HG02973 (cell line): ENCODE measurements at regions not wholly inside any gene's neighbourhood (a gene's known extent, or its start where the extent isn't known, plus 50 kb on each side); places are given as distances from the start of the nearest gene placed in this dataset.
"Not testable (repeated sequence)": the region's sequence is repeated elsewhere in the genome, so short reads cannot be mapped to it uniquely, and the experiment has no call there.

Source experiments
- ATAC-seq: cut with Tn5 transposase; IDR thresholded peaks from one replicate; pipeline ENCODE4 v1.9.1; 2021; ENCODE audit warnings: moderate library complexity; ENCODE audit not compliant: unreplicated experiment

DNA sequence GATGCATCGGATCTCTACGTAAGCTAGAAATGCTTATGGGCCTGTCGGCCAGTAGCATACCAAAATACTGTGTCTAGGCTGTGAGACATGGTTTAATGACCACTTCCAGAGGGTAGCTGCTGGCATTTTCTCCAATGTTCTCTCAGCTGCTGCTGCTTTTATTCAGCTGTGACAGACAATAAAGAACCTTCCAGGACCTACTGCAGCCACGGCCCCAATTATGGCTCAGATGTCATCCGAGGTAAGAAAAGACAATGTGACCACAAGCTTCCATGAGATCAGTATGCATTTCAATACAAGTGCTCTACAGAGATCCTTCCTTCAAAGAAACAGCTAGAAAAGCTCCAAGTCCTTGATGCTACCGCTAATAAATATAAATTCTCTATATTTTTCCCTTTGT lies 256.2 kb downstream of the SDHAF3 start:
- ATAC-seq: no peak

DNA sequence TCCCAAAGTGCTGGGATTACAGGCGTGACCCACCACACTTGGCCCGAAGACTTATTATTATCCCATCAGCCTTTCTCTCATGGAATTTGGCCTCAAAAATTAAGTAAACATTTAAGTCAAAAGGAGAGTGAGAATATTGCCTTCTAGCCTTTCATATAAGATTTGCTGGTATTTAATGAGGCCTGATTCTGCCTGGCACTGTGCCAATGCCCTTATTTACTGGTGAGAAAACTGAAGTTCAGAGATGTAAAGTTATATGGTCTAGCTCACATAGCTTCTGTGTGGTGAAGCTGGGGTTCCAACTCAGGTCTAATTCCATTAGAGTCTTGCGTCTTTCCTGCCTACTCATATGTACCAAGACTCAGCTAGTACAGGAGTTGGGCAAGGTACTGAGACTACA lies 260.2 kb downstream of the SDHAF3 start:
- no peak for ATAC-seq

DNA sequence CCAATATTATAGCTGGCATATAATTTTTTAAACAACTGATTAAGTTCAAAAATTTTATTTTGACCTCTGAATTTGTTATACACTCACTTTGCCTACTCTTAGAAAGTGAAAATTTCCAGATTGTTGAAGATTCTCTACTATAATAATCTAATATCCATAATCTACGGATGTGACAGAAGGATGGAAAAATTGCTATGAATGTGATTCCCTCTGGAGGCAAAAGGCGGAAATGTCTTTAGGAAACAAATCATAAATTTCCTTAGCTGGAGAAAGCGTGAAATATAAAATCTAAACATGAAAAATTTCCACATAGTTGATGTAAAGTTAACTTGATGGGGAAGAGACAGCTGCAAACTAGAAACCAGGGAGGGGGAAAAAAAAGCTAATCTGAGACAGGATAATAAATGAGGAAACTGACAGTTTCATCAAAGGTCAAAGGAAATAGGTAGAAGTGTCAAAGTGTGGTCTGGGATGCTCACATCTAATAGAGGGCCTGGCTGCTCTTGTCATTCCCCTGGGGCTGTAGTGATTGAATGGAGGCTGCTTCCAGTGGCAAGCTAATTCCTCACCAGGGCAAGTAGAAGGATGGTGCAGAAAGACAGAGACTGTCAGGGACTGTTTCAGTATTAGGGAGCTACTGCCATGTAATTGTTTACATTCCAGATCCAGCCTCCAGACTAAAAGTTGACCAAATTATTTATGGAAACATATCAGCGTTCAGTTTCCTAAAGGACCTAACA lies 264.5 kb downstream of the SDHAF3 start:
- ATAC-seq: no peak

DNA sequence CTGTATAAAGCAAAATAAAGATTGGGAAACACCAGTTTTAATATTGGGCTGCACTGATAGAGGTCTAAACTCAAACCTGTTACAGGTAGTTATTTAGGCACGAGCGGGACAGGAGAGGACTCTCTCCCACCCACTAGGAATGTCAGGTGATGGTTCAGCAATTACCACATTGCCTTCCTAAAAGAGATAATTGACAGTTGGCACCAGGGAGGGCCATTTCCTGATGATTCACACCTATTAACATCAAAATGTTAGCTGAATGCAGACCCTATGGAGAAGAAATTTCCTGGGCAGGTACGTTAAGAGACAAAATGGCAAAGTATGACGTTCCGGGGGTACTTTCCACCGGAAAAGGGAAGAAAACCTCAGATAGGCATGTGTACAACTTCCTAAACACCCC lies 272.6 kb downstream of the SDHAF3 start:
- no peak for ATAC-seq

DNA sequence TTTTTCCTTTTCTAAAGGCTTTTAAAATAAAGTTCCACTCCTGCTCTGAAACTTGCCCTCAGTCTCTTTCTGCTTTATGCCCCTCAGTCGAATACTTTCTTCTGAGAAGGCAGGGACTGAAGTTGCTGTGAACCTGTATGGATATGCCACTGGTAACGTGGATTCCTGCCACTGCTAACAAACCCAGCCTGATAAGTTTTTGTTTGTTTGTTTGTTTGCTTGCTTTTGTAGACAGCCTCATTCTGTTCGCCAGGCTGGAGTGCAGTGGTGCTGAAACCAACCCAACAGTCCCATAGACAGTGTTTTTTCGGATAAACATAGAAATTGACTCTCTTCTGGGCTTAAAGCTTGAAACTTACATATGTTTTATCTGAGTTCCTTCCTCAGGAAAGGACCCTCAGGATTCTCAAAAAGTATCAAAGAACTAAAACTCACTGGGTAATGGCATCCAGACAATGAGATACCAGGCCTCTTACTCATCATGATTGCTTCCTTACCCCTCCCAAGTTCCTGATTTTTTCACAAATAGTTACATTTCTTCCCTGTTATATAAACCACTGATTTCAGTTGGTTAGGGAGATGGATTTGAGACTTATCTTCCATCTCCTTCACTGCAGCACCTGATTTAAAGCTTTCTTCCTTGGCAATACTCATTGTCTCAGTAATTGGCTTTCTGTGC lies 273.6 kb downstream of the SDHAF3 start:
- ATAC-seq: no peak

DNA sequence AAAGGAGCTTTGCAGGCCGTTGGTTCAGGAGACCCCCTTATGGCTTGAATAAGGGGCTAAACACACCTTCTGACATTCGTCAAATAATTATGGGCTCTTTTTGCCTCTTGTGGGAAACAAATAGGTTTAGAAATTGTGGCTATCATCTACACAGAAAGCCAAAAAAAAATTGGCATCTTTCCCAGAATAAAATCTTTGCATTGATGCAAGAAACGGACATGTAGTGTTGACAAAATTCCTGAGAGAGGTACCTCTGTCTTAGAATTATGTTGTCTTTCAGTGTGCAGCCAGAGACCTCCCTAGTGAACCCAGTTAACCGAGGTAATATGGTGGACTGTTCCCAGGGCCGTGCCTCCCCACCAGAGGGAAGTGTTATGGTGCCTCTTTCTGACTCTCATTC lies 283.9 kb downstream of the SDHAF3 start:
- no peak for ATAC-seq

DNA sequence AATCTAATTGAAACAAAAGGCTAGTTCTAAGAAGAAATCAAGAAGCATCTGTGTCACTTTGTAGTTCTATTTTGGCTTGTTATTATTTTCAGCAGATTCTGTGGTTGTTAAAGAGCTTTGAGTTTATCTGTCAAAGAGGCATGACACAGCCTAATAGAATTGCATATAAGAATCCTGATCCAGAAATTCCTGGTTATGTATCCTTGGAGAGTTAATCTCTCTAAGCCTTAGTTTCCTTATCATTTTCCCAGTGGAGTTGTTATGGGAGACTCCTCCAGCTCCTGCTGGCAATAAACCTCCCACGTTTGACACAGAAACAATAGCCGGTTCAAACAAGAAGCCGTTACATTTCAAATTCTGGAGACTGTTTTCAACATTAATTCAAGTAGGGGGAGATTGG lies 288.3 kb downstream of the SDHAF3 start:
- no peak for ATAC-seq

DNA sequence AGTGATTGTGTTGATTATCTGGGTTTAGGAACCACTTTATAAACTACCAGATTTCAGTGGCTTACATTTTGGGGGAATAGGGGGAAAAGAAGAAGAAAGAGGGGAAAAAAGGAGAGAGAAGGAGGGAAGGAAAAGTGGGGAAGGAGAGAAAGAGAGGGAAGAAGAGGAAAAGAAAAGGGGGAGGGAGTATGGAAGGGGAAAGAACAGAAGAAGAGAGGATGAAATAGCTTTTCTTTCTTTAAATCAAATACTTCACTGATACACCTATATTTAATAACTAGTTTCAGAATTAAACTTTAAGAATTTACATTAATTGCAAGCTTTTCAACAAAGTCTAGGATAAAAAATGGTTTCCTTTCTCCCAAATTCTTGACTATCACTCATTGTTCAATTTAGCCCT lies 289.6 kb downstream of the SDHAF3 start:
- no peak for ATAC-seq

DNA sequence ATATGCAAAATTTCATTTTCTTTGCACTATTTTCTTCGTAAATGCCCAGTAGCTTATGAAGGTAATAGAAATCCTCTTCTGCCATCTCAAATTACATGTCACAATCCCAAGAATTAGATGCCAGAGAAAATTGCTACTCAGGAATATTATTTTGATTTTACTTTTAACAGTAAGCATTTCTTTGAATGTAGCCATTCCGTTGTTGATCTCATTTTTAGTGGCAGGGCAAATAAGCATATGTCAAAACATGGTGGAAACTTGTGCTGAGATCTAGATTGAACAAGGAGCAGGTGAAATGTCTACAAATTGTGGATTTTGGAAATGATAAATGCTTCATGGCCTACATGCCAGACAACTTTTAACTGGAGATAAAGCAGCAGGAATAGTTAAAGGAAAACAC lies 291.8 kb downstream of the SDHAF3 start:
- ATAC-seq: no peak

DNA sequence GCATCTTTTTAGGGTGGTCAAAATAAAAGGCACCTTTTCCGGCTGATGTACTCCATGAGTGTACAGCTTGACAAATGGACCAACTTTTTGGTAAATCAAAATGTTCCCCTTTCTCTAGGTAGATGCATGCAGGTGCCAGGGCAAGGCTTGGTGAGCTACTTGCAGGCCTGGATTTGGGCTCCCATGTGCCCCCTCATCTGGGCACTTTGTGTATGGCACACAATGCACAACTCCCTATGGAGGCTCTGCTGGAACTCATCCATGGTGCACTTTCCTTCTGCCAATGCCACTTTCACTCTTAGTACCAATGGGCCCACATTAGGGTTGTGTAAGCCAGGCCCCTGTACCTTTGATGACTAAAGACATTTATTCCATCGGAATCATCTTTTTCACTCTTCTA lies 300.8 kb downstream of the SDHAF3 start:
- ATAC-seq: no peak

DNA sequence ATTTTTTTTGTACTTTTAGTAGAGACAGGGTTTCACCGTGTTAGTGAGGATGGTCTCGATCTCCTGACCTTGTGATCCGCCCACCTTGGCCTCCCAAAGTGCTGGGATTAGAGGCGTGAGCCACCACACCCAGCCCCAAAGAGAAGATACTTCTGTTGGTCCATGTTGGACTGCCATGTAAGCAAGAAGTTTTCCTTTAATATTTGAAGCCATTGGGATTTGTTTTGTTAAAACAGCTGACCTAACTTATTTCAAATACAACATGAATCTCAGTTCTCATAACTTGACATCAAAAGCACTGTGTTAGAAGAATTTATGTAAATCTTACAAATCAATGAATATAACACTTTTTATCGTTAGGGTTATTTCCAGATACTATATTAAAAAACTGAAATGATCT lies 302.4 kb downstream of the SDHAF3 start:
- ATAC-seq: no peak

DNA sequence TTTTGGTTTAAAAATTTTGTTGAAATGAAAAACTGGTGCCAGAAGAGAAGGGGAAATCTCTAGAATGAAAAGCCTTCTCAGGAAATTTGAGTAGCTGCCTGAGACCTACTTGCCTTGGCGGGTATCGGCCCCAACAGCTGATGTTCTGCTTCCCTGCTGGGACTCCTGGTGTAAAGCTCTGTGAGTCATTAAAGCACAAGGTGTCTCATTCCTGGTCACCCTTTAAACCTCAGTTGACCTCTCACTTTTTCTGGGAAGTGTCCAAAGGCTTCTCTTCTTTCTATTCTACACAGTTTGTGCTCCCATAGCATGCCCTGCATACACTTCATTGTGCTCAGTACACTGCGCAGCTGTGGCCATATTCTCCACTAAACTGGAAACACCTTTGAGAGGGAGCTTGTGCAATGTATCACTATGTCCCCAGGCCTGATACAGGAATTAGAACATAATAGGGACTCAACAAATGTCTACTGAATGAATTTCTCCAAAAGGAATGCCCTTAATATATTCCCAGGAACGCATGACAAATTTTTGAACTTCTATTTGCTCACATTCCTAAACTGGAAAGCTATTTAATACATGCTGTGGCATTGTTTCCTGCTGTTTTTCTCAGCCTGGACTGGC lies 303.9 kb downstream of the SDHAF3 start:
- ATAC-seq: no peak

DNA sequence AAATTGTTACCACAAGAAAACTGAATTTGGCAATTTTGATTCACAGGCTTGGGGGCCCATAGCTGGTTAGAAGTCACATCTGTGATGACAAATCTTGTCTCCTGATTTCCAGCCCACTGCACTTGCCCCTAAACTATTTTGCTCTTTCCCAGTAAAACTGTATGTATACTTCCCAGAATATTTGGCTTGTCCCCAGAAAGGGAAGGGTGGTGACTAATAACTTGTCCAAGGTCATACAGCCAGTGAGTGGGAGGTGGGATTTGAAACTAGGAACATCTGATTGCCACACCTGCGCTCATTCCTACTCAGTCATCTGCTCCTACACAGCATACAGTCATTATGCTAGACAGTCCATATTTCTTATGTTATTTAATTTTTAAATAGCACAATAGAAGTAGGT lies 304.5 kb downstream of the SDHAF3 start:
- ATAC-seq: no peak

DNA sequence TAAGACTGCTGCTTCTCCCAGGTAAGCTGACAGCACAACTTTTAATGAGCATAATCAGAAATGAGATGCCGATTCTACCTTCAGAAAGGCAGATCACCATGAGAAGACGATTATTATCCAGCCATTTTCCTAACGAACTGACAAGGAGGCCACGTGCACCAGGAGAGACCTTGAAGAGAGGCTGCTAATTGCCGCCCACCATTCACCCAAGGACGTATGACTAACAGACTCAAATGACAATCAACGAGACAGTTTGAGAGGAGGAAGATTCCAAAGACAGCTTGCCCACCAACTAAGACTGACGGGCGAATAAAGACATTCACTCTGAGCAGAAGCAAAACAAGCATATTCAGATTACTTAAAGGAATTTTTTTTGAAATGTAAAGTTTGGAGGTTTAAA lies 301.9 kb upstream of the TAC1 start:
- no peak for ATAC-seq

DNA sequence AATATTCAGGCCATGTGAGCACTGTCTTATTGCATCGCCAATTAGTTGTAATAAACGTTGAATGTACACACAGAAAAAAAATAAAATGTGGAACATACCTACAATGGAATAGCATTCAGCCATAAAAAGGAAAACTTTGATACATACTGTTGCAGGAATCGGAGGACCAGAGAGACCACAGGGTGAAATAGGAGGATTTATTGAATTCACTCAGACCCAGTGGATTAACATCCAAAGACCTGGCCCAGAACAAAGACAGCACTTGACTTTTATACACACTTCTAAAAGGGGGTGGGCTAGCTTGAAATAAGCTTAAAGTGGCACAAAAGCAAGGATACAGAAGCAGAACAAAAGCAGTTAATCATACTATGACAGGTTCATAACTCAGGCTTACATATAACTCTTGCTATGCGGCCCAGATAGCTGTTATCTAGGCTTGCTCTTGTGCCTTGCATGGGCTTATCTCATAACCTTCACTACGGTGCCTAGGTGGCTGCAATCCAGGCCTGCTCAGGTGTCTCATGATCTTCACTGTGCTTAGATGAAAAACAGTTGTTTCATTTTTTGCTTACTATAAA lies 292.2 kb upstream of the TAC1 start:
- no peak for ATAC-seq

DNA sequence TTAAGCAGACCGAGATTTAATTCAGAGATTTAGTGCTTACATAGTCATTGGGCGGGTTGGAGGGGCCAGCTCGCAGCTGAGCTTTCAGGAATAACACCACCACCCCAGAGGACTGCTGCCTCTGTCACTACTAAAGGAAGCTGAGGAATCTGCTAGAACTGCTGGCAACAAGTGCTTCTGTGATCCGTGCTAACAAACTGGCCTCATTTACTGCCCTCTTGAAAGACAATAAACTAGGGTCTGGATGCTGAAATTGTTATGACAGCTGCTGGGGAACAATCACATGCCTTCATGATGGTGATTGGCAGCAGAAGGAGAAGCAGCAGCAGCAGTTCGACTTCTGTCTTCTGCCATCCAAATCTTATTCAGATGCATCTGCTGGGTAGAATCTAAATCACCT lies 285.5 kb upstream of the TAC1 start:
- ATAC-seq: no peak

DNA sequence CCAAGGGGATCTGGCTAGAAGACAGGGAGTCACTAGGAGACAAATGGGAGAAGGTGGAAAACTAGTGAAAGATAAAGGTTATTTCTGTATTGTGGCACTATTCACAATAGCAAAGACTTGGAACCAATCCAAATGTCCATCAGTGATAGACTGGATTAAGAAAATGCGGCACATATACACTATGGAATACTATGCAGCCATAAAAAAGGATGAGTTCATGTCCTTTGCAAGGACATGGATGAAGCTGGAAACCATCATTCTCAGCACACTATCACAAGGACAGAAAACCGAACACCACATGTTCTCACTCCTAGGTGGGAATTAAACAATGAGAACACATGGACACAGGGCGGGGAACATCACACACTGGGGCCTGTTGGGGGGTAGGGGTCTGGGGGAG lies 282.4 kb upstream of the TAC1 start:
- not testable (repeated sequence) for ATAC-seq

DNA sequence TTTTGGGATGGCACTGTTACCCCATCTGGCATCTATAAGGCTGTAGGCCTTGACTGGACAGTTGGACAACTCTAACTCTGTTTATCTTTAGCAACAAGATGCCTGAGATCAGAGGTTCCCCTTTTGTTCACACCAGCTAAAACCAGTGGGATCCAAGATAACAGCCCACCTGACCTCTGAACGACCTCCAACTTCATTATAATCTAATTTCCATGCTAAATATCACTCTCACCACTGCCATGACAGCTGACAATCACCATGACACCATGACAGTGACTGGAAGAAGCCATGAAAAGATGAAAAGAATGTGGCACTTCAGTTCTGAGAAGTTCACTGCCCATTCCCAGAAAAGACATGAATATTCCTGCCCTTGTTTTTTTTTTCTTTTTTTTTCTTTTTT lies 281.4 kb upstream of the TAC1 start:
- ATAC-seq: no peak

DNA sequence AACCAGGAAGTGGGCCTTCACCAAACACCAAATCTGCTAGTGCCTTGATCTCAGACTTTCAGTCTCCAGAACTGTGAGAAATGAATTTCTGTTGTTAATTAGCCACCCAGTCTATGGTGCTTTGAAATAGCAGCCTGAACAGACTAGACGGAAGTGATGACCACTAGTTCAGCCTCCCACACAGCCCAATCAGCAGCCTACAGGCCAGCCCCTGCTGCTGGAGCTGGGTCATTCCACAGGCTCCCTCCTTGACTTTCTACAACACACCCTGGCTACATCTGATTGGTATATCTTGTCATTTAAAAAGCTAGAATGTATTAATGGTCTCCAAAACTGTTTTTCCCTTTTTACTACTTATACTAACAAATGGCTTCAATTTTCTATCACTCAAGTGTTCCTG lies 277.2 kb upstream of the TAC1 start:
- ATAC-seq: no peak

DNA sequence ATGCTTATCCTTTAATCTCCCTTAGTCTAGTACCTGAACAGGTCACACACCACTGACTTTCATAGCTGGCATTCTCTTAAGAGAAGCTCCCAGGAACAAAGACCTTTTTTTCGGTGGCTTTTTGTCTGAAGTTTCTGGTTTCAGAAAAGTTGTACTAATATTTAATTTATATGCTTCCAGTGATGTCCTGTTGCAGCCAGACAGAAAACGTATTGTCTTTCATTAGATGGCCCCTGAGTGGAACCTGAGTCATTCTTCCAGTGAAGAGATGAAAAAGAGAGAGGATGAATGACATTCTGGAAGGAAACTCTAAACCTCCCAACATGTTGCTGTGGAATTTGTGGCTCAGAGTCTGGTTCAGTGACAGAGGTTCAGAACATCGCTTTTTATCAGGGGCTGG lies 274.8 kb upstream of the TAC1 start:
- no peak for ATAC-seq

DNA sequence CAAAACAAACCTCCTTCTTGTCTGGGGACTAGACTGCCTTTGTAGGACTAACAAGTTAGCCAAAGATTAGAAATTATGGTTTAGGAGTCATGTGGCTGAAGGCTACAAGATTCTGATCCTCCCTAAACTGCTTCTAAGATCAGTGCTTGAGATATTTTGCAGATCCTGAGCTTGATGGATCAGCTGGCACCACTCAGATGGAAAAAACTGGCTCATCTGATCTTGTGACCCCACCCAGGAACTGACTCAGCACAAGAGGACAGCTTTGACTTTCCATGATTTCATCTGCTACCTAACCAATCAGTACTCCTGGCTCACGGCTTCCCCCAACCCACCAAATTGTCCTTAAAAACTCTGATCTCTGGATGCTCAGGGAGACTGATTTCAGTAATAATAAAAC lies 271.5 kb upstream of the TAC1 start:
- no peak for ATAC-seq

DNA sequence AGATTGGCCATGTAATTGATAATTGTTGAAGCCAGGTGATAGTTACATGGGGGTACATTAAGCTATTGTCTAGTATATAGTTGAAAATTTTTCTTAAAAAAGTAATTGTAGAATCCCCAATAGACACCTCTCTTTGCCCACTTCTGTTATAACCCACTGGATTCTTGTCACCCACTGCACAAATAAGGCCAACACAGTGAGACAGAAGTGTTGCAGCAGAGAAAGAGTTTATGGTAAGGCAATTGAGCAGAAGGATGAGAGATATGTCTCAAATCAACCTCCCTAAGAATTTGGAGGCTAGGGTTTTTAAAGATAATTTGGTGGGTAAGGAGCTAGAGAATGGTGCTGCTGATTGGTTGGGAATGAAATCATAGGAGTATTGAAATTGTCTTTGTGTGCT lies 270.3 kb upstream of the TAC1 start:
- no peak for ATAC-seq
